ENCODE measurements at regions not wholly inside any gene's neighbourhood (a gene's known extent, or its start where the extent isn't known, plus 50 kb on each side); places are given as distances from the start of the nearest gene placed in this dataset.

DNA sequence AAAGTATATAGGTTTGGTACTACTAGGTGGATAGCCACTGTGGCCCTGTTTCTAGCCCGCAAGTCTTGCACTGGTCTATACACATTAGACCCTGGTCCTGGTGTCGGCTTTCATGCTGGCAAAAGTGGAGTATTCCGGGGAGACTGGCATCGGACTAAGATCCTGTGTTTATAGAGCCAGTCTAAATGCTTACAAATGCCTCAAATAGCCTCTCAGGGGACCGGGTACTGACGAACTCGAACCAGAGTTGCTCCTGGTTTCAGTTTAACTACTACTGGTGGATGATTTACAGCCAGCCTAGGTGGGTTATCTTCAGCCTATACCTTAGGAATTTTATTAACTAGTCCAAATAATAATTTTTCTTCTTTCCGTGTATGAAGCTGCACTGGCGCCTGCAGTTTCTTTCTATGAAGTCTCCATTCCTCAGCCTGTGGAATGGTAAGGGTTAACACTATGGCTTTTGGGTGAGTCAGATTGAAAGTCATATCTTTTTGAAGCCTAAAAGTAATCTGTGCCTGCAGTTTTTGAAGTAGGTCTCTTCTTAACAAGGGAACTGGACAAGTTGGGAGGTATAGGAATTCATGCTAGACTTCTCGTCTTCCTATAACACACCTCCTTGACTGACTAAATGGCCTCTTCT is 51.3 kb downstream of the OR10H4 start:
- peak; percentile 19 for DNase-seq

DNA sequence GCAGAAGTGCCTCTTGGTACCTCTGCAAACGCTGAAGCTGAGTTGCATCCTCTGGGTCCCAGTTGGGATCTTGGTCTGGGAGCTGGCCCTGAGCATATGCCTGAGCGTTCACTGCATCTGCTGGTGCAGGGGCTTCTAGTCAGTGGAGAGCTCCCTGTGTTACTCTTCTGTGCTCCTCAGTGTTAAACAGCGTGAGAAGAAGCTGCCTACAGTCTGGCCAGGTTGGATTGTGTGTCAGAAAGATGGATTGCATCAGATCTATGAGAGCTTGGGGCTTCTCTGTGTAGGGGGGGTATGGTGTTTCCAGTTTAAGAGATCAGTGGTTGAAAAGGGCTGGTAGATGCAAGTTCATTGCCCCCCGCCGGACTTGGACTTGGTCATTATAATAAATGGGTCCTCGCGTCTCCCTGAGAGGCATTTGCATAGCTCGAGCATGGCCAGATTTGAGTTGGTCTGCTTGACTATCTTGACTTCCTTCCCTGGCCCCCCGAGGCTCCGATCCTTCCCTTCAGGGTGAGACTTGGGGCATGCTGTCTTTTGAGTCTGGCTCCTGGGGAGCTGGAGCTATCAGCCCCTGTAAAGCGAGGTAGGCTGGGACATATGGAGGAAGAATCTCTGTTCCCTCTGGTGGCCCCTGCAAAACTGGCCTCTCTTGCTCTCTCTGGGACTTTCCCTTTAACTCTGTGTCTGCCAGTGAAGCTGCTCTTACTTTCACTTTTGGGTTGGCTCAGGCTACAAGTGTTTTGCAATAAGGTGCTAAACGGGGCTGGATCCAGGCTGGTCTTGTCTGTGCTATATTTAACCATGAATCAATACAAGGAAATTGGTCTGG is 52.9 kb downstream of the OR10H4 start:
- DNase-seq = peak; percentile 93

DNA sequence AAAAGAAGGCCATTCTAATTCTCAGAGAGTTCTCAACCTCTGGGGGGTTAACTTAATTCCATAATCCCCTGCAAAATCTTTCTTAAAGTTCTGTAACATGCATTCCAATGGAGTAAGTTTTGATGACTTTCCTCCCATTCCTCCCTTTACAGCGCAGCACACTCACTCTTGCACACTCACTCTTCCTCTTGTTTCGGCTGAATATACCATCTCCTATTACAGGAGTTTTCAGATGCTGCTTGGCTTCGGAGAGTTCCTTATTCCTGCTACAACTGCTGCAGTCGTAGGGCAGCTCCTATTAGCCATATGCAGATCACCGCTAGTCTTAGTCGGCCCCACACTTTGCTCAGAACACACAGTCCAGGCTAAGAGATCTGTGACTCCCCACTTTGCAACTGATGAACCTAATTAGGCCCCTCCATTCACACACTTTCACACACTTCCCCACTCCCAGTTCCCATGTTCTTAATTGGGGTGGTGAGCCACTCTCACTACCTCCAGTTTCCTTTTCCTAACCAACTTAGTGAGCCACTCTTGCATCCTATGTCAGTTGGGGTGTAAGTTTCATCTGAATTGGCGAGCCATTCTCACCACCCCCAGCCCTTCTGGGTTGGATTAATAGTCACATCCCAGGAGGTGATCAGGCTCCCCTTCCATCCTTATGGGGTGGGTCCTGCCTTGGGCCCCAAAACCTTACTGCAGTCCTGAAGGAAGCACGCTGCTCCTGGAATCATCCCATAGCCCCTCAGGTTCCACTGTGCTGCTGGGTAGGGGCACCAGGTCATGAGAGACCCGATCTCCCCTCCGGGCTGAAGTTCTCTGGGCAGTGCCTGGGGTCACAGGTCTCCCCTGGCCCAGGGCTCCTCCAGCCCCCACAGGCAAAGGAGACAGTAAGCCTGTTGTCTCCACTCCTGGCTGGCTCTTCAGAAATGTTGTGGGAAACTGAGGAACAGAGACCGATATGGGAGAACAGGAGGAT is 53.9 kb downstream of the OR10H4 start:
- peak; percentile 64 for DNase-seq

DNA sequence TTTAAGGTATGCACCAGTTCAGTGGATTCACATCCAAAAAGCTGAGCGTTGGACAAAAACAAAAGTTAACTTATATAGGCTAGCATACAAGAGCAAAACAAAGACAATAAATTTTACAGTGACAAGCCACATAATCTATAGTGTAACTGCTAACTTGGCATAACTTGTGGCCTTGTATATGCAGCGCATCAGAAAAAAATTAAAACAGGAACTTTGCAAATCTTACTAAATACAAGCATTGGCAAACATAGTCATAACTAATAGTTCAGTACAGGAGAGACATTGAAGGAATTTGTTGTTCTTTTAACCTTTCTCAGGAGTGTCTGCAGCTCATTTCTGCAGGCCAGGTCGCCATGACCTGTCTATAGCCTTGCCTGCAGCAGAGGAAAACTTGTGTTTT is 54.6 kb downstream of the OR10H4 start:
- peak; percentile 47 for DNase-seq

DNA sequence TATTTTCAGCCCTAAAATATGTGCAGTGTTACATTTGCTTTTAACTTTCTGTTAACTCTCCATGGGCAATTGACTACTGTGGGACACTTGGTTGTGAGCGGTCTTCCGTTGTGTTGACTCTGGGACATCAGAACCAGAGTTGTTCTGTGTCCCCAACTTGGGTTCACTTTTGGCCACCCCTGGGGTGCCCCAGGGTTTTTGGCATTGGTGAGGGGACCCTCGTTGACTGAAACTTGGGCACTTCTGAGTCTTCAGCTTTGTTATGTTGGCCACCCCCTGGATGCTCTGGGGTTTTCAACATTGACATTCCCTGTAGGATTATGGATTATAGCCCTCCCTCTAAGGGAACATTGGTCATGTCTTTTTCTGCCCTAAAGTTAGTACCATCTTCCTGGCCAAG is 57.1 kb downstream of the OR10H4 start:
- DNase-seq = no peak

DNA sequence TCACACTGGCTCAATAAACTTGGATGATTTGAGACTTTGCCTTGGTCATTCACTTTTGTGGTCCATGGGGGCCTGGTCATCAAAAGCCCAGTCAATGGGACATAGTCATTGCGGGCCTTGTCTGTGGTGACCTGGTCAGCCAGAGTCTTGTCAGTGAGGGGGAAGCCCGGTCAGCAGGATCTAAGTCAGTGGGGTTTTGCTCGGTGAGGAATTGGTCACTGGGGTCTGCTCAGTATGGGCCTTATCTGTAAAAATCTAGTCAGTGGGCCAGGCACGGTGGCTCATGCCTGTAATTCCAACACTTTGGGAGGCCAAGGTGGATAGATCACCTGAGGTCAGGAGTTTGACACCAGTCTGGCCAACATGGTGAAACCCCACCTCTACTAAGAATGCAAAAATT is 63.7 kb upstream of the TPM4 start:
- DNase-seq = no peak

DNA sequence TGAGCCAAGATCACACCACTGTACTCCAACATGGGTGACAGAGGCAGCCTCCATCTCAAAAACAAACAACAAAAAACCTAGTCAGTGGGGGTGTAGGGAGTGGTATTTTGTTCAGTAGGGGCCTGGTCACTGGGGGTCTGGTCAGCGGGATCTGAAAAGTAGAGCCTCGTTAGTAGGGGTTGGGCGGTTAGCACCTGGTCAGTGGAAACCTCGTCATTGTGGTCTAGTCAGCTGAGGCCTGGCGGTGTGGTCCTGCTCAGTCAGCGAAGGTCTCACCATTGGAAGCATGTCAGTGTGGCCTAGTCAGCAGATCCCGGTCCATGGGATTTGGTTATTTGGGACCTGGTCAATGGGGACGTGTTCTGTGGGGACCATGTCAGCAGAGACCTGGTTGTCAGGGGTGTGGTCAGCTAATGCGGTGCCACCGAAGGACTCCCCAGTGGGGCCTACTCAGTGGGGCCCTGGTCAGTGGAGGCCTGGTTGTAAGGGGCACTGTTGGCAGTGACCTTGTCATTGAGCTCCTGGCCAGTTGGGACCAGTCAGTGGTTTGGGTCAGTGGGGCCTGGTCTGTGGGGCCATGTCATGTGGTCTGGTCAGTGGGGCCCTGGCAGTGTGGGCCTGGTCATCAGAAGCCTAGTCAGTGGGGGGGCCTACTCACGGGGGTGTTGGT is 63.0 kb upstream of the TPM4 start:
- no peak for DNase-seq

DNA sequence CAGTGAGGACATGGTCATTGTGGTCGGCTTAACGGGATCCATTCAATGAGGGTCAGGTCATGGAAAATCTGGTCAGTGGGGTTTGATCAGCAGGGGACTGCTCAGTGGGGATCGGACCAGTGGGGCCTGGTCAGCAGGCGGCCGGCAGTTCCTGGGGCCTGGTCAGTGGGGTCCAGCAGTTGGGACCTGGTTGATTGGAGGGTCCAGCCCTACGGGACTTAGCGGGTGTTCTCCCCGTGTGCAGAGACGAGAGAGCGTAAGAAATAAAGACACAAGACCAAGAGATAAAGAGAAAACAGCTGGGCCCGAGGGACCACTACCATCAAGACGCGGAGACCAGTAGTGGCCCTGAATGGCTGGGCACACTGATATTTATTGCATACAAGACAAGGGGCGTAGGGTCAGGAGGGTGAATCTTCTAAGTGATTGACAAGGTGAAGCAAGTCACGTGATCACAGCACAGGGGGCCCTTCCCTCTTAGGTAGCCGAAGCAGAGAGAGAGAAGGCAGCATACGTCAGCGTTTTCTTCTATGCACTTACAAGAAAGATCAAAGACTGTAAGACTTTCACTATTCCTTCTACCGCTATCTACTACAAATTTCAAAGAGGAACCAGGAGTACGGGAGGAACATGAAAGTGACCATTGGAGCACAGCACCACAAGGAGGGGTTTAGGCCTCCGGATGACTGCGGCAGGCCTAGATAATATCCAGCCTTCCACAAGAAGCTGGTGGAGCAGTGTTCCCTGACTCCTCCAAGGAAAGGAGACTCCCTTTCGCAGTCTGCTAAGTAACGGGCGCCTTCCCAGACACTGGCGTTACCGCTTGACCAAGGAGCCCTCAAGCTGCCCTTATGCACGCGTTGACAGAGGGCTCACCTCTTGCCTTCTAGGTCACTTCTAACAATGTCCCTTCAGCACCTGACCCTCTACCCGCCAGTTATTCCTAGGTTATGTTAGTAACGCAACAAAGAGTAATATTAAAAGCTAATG is 62.1 kb upstream of the TPM4 start:
- DNase-seq = peak; percentile 83

DNA sequence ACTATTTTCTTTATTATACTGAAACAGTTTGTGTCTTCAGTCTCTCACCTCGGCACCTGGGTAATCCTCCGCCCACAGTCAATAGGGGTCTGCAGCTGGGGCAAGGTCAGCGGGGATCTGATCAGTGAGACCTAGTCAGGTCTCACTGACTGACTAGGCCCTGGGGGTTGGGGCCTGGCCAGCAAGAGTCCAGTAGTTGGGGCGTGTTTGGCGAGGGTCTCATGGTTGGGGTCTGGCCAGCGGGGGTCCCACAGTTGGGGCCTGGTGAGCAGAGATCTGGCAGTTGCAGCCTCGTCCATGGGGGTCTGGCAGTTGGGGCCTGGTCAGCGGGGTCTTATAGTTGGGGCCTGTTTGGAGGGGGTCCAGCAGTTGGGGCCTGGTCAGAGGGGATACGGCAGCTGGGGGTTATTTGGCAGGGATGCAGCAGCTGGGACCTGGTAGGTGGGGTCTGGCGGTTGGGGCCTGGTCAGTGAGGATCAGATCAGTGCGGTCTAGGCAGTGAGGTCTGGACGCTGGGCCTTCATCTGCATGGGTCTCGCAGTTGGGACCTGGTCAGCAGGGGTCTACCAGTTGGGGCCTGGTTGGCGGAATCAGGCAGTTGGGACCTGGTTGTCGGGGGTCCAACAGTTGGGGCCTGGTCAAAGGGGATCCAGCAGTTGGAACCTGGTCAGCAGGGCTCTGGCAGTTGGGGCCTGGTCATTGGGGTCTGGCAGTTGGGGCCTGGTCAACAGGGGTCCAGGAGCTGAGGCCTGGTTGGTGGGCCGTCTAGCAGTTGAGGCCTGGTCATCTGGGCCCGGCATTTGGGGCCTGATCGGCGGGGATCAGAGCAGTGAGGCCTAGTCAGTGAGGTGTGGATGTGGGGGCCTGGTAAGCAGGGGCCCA is 61.1 kb upstream of the TPM4 start:
- no peak for DNase-seq

DNA sequence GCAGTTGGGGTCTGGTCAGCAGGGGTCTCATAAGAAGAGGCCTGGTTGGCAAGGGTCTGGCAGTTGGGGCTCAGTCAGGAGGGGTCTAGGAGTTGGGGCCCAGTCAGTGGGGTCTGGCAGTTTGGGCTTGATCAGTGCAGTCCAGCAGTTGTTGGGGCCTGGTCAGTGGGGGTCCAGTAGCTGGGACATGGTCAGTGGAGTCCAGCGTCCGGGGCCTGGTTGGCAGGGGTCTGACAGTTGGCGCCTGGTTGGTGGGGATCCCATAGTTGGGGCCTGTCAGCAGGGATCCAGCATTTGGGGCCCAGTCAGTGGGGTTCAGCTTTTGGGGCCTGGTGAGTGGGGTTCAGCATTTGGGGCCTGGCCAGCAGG is 60.5 kb upstream of the TPM4 start:
- DNase-seq = no peak

DNA sequence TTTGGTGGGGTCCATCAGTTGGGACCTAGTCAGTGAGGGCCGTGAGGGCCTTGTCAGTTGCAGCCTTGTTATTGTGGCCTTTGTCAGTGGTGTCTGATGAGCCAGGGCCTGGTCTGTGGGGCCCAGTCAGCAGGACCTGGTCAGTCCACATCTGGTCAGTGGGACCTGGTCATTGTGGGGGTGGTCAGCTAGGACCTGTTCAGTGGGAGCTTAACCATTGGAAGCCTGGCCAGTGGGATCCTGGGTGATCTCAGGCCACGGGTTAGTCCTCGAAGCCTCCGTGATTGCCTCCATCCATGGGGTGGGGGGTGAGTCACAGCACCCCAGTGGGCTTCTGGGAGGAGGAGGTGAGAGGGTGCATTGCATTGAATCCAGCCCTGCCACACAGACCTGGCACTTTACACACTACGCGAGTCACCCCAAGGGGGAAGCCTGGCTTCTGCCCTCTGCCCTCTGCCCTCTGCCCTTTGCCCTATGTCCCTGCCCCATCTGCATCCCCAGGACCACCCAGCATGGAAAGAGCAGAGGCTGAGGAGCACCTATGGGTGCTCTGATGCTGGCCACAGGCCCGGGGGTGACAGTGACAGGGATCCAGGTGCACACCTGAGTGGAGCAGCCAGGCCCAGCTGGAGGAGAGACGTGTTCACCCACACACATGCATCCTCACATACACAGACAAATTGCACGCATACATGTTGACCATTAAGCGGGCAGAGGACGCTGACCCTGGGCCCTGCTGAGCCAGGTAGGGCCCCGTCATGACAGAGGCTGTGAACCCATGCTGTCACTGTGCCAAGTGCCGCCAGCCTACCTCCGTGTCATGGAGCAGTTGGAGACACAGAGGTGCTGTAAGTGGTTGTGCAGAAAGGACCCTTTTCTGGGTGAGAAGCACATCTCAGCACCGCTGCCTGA is 59.8 kb upstream of the TPM4 start:
- DNase-seq = no peak

DNA sequence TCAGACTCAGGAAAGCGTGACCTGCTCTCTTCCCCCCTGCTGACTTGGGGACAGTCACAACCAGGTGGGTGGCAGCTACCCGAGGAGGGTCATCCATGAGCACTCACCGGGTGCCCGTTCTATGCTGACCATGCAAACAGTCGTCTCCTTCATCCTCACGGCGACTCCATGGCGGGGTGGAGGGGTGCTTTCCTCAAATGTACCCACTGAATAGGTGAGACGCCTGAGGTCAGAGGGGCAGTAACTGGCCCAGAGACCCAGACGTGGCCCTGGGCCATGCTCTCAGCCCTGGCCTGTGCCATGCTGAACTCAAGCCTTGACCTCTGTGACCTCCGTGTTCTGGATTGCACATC is 59.2 kb upstream of the TPM4 start:
- no peak for DNase-seq

DNA sequence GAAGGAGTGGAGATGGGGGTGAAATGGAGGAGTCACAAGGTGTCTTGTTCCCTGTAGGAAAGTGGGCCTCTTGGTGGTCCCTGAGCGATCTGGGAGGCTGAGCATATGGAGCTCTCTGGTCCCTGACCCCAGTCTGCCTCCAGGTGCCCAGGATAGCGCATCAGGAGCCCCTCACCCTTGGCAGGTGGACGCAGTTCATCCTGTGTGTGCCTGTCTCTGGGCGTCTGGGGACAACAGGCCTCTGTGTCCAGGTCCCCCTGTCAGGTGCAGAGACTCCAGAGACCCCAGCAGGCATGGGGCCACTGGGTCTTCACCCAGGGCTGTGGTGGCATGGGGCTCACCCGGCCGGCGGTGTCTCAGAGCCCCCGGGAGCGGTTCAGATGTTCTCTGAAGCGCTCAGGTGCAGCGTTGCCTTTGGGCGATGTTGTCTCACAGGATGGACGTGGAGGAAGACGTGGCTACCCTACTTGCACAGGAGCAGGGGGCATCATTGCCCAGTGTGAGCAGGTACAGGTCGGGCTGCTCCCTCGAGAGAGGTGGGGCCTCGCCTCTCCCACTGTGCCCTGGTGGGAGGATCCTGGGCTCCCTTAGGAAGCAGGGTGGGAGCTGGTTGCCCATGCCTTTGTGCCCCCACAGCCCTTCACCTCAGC is 58.1 kb upstream of the TPM4 start:
- no peak for DNase-seq

DNA sequence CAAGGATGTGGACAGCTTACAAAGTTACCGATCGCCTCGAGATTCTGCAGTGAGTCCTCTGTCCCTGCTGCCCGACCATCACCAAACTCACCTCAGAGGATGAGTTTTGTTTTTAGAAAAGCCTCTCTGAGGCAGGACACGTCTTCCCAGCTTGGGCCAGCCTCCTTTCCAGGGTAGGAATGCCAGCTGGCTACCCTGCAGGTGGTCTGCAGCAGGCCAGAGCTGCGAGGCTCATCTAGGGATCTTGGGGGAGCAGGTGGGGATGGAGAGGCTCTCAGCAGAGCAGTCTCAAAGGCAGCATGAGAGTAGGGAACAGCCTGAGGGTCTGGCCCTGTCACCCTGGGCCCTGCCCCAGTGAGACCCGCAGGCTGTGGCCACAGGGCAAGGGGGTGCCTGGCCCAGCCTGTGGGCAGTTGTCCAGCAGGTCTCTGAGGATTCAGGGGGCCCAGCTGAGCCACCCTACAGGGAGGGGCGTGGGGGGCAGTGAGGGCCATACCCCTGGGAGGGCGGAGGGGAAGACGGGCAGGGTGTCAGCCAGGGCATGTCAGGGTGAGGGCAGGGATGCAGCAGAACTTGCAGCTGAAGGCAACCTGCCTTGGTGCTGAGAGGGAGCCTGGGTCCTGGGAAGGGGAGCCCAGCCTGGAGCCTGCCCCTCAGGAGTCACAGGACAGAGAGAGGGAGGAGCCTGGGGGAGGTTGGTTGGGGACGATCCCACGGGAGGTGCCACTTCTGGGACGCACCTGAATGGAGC is 57.3 kb upstream of the TPM4 start:
- no peak for DNase-seq

DNA sequence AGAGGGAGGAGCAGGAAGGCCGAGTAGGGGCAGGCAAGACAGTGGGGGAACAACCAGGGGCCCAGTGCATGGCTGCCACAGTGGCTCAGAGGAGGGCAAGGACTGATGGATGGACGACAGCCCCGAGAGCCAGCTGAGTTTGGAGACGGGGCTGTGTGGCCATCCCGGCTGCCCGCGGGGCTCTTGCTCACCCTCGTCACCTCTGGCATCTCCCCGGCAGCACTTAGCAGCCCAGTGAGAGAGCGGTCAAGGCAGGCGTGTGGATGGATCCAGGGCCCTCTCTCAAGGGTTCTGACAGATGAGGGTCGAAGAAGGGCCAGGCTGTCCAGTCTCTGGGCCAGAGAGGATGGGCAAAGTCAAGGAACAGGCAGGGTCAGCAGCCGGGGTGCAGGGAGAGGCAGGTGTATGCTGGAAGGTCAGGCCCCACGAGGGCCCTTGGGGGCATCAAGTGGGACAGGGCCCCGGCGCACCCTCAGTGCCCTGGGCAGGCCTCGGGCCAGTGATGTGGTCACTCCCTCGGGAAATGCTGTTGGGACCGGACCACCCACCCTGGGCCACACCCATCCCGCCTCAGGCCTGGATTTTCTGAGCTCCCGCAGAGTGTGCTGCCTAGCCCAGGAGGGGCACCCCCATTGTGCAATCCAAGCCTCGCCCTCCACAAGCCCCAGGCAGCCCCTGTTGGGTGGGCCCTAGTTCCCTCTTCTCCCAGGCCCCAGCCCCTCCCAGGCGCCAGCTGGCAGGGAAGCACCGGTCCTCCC is 56.4 kb upstream of the TPM4 start:
- DNase-seq = no peak

DNA sequence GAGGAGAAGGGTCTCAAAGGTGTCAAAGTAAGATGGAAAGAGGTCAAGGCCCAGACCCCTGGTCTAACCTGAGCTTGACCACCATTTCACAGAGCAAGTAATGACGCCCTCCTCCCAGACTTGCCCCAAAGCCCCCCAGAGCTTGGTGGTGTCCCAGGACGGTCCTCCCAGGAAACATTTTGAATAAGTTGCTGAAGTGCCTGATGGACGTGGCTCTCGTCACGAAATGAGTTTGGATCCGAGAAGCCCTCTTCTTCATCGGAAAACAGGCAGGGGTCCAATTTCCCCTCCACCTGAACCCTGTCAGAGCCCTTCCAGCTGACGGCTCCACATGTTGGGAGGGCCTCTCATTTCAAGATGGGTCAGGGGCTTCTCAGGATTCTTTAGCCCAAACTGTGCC is 54.5 kb upstream of the TPM4 start:
- no peak for DNase-seq

DNA sequence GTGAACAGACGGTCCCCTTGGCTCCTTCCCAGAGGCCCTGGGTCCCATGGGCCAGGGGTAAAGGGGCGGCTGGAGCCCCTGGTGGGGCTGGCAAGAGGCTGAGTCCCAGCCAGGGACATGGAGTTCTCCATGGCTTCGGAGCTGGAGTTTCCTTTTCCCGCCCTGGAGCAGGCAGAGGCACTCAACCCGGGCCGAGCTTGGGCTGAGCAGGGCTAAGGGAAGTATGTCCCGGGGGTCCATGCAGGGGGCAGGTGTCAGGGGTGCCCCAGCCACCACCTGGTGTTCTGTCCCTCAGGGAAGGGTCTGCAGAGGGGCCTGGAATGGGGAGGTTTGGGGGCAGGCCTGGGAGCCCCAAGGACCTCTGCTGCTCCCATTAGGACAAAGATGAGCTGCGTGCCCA is 54.0 kb upstream of the TPM4 start:
- no peak for DNase-seq

DNA sequence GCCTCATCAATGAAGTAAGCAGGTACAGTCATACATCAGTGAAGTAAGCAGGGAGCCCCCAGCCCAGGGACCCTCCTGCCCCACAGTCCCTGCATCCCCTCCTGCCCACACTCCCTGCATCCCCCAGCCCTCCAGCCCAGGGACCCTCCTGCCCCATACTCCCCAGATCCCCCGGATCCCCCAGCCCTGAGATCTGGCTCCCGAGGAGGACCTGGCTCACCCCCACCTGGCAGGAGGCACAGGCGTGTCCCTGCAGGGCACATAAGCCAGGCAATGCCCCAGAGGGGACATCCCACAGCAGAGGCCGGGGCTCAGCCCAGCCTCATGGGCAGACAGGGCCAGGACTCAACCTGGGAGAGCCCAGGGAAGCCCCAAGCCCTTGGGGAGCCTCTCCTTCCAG is 53.6 kb upstream of the TPM4 start:
- no peak for DNase-seq

Measured in MV-4-11 (cell line).